CD1c-positive myeloid dendritic cell (primary cell): ENCODE measurements at regions not wholly inside any gene's neighbourhood (a gene's known extent, or its start where the extent isn't known, plus 50 kb on each side); places are given as distances from the start of the nearest gene placed in this dataset.

Source experiments
- DNase-seq: peaks from one replicate; pipeline ENCODE4 v3.0.0-alpha.2; 2016; ENCODE audit errors: extremely low spot score

- DNase-seq: no peak
These were observed 214.5 kb upstream of the GRAMD2B start for GRCh38 chr5:126208691-126209090.

- DNase-seq: no peak
These were observed 212.3 kb upstream of the GRAMD2B start for GRCh38 chr5:126210955-126211354.

- no peak for DNase-seq
These were observed 203.6 kb upstream of the GRAMD2B start for GRCh38 chr5:126219616-126220015.

- no peak for DNase-seq
These were observed 202.5 kb upstream of the GRAMD2B start for GRCh38 chr5:126220725-126221124.

- DNase-seq: no peak
These were observed 194.3 kb upstream of the GRAMD2B start for GRCh38 chr5:126228934-126229333.

- no peak for DNase-seq
These were observed 190.0 kb upstream of the GRAMD2B start for GRCh38 chr5:126233256-126233655.

GRCh38 chr5:126234563-126235195, 188.5 kb upstream of the GRAMD2B start:
- no peak for DNase-seq

GRCh38 chr5:126235628-126236027, 187.6 kb upstream of the GRAMD2B start:
- no peak for DNase-seq

- DNase-seq: no peak
These were observed 186.2 kb upstream of the GRAMD2B start for GRCh38 chr5:126236994-126237393.

- no peak for DNase-seq
These were observed 174.6 kb upstream of the GRAMD2B start for GRCh38 chr5:126248611-126249010.

- DNase-seq: no peak
These were observed 172.2 kb upstream of the GRAMD2B start for GRCh38 chr5:126251024-126251423.

GRCh38 chr5:126253406-126253805, 169.8 kb upstream of the GRAMD2B start:
- DNase-seq: no peak

- DNase-seq: no peak
These were observed 159.5 kb upstream of the GRAMD2B start for GRCh38 chr5:126263591-126264184.

GRCh38 chr5:126265917-126266316, 157.3 kb upstream of the GRAMD2B start:
- DNase-seq: no peak

- no peak for DNase-seq
These were observed 155.8 kb upstream of the GRAMD2B start for GRCh38 chr5:126267438-126267837.

GRCh38 chr5:126268697-126269315, 154.4 kb upstream of the GRAMD2B start:
- DNase-seq: no peak

- DNase-seq: no peak
These were observed 153.7 kb upstream of the GRAMD2B start for GRCh38 chr5:126269511-126269910.

- no peak for DNase-seq
These were observed 152.1 kb upstream of the GRAMD2B start for GRCh38 chr5:126271141-126271540.

- no peak for DNase-seq
These were observed 149.0 kb upstream of the GRAMD2B start for GRCh38 chr5:126274076-126274762.

- no peak for DNase-seq
These were observed 148.5 kb upstream of the GRAMD2B start for GRCh38 chr5:126274763-126275125.

GRCh38 chr5:126277762-126278161, 145.4 kb upstream of the GRAMD2B start:
- DNase-seq: no peak

- no peak for DNase-seq
These were observed 142.9 kb upstream of the GRAMD2B start for GRCh38 chr5:126280343-126280742.

GRCh38 chr5:126280846-126281245, 142.4 kb upstream of the GRAMD2B start:
- DNase-seq: no peak
